22Rv1 (cell line): ENCODE measurements at regions not wholly inside any gene's neighbourhood (a gene's known extent, or its start where the extent isn't known, plus 50 kb on each side); places are given as distances from the start of the nearest gene placed in this dataset.

Source experiments
- ZFX ChIP-seq: fragments of 450-650 bp; IDR thresholded peaks from 2 replicates; pipeline ENCODE4 v1.6.1; 2017; ENCODE audit warnings: antibody characterized with exemption, borderline replicate concordance
- TF ChIP-seq, protein P1 (sequence below): fragments of 450-650 bp; IDR thresholded peaks from 2 replicates; pipeline ENCODE4 v1.5.1; 2017; ENCODE audit warnings: mild to moderate bottlenecking

DNA sequence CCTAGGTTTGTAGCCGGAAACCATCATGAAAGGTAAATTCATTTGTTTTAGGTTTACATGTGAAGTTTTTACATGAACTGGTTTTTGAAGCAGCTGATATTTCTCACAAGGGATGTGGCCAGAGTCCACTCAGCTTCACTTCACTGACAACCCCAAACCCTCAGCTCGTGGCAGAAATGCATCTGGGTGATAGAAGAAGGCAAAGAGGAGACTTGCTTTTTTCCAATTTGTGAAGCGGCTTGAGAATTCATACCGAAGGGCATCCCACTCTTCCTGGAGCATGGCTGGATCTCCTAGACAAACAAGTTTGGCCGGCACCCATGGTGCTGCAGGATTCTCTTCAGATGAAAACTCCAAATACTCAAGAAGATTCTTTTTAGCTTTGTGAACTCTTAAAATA, 392.8 kb upstream of the CNR1 start:
- TF ChIP-seq, protein P1, sequence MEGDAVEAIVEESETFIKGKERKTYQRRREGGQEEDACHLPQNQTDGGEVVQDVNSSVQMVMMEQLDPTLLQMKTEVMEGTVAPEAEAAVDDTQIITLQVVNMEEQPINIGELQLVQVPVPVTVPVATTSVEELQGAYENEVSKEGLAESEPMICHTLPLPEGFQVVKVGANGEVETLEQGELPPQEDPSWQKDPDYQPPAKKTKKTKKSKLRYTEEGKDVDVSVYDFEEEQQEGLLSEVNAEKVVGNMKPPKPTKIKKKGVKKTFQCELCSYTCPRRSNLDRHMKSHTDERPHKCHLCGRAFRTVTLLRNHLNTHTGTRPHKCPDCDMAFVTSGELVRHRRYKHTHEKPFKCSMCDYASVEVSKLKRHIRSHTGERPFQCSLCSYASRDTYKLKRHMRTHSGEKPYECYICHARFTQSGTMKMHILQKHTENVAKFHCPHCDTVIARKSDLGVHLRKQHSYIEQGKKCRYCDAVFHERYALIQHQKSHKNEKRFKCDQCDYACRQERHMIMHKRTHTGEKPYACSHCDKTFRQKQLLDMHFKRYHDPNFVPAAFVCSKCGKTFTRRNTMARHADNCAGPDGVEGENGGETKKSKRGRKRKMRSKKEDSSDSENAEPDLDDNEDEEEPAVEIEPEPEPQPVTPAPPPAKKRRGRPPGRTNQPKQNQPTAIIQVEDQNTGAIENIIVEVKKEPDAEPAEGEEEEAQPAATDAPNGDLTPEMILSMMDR: no peak
- TF ChIP-seq ZFX: no peak
